K562 (cell line): ENCODE measurements at regions not wholly inside any gene's neighbourhood (a gene's known extent, or its start where the extent isn't known, plus 50 kb on each side); places are given as distances from the start of the nearest gene placed in this dataset.
A peak's percentile ranks its signal among the peaks of the same experiment; 100 is the strongest.

Source experiments
- CEBPG ChIP-seq, 3 experiments: fragments of 200-800 bp in 1 of 3; sonication (Bioruptor generic) in 1 of 3; sonication (generic) in 1 of 3; formaldehyde crosslinking in 1 of 3; IDR thresholded peaks in 2 of 3; conservative IDR thresholded peaks in 1 of 3; 2 replicates each; pipeline versions ENCODE4 v1.6.1 to v1.8.0; 2016 to 2022; ENCODE audit warnings: missing compliant biosample characterization in 2 of 3, missing genetic modification characterization in 2 of 3, mild to moderate bottlenecking in 1 of 3, missing genetic modification reagents in 1 of 3
- E2F1 ChIP-seq: sonication (generic); formaldehyde crosslinking; IDR thresholded peaks from 2 replicates; pipeline ENCODE4 v1.8.1; 2023; ENCODE audit warnings: mild to moderate bottlenecking, missing genetic modification reagents, moderate library complexity
- E4F1 ChIP-seq: fragments of 250-450 bp; sonication (Bioruptor Pico); IDR thresholded peaks from 2 replicates; pipeline ENCODE4 v1.5.0; 2021; ENCODE audit warnings: mild to moderate bottlenecking, borderline replicate concordance
- ELF2 ChIP-seq: fragments of 250-450 bp; sonication (Bioruptor Pico); IDR thresholded peaks from 2 replicates; pipeline ENCODE4 v1.5.0; 2021; ENCODE audit warnings: mild to moderate bottlenecking
- EP300 ChIP-seq: IDR thresholded peaks from 2 replicates; pipeline ENCODE4 v1.6.1; 2012; ENCODE audit warnings: low read length, improper control_type of control experiment
- ESRRB ChIP-seq: fragments of 250-450 bp; sonication (Bioruptor Pico); IDR thresholded peaks from 2 replicates; pipeline ENCODE4 v1.5.0; 2020; ENCODE audit warnings: mild to moderate bottlenecking, moderate library complexity, borderline replicate concordance
- GATAD2A ChIP-seq: fragments of 450-650 bp; IDR thresholded peaks from 2 replicates; pipeline ENCODE4 v1.6.1; 2017
- LEF1 ChIP-seq: fragments of 450-650 bp; IDR thresholded peaks from 2 replicates; pipeline ENCODE4 v1.6.1; 2016; ENCODE audit warnings: mild to moderate bottlenecking
- NFIC ChIP-seq: fragments of 450-650 bp; IDR thresholded peaks from 2 replicates; pipeline ENCODE4 v1.6.1; 2017; ENCODE audit warnings: mild to moderate bottlenecking, inconsistent platforms
- PHTF2 ChIP-seq: fragments of 250-450 bp; sonication (Bioruptor Pico); IDR thresholded peaks from 2 replicates; pipeline ENCODE4 v1.5.0; 2021; ENCODE audit warnings: mild to moderate bottlenecking
- USF2 ChIP-seq: sonication (generic); formaldehyde crosslinking; IDR thresholded peaks from 2 replicates; pipeline ENCODE4 v1.5.0; 2020; ENCODE audit warnings: missing genetic modification reagents
- ZFP91 ChIP-seq: sonication (generic); formaldehyde crosslinking; IDR thresholded peaks from 2 replicates; pipeline ENCODE4 v1.8.0; 2022; ENCODE audit warnings: mild to moderate bottlenecking, missing genetic modification reagents
- ZNF143 ChIP-seq: sonication (generic); formaldehyde crosslinking; IDR thresholded peaks from 2 replicates; pipeline ENCODE4 v1.9.0; 2022; ENCODE audit warnings: mild to moderate bottlenecking, missing genetic modification reagents
- ZNF232 ChIP-seq: sonication (generic); formaldehyde crosslinking; IDR thresholded peaks from 2 replicates; pipeline ENCODE4 v1.8.0; 2022; ENCODE audit warnings: mild to moderate bottlenecking, missing genetic modification reagents
- ZNF239 ChIP-seq: fragments of 250-450 bp; sonication (Bioruptor Pico); IDR thresholded peaks from 2 replicates; pipeline ENCODE4 v1.4.0; 2020; ENCODE audit warnings: mild to moderate bottlenecking
- ZNF398 ChIP-seq: fragments of 250-450 bp; sonication (Bioruptor Pico); IDR thresholded peaks from 2 replicates; pipeline ENCODE4 v1.8.0; 2021; ENCODE audit warnings: moderate library complexity, mild to moderate bottlenecking, inconsistent platforms
- ZNF830 ChIP-seq: fragments of 250-450 bp; sonication (Bioruptor Pico); IDR thresholded peaks from 2 replicates; pipeline ENCODE4 v1.5.0; 2021; ENCODE audit warnings: mild to moderate bottlenecking
- TF ChIP-seq, protein P1 (sequence below): fragments of 250-450 bp; sonication (Bioruptor Pico); IDR thresholded peaks from 2 replicates; pipeline ENCODE4 v1.8.0; 2021; ENCODE audit warnings: borderline replicate concordance, mild to moderate bottlenecking, moderate library complexity; ENCODE audit not compliant: poor library complexity, severe bottlenecking
- TF ChIP-seq, protein P2 (sequence below): fragments of 250-450 bp; sonication (Bioruptor Pico); IDR thresholded peaks from 2 replicates; pipeline ENCODE4 v1.6.1; 2021; ENCODE audit warnings: mild to moderate bottlenecking
- TF ChIP-seq, protein P3 (sequence below): sonication (generic); formaldehyde crosslinking; IDR thresholded peaks from 2 replicates; pipeline ENCODE4 v1.9.0; 2022; ENCODE audit warnings: mild to moderate bottlenecking, missing genetic modification reagents

DNA sequence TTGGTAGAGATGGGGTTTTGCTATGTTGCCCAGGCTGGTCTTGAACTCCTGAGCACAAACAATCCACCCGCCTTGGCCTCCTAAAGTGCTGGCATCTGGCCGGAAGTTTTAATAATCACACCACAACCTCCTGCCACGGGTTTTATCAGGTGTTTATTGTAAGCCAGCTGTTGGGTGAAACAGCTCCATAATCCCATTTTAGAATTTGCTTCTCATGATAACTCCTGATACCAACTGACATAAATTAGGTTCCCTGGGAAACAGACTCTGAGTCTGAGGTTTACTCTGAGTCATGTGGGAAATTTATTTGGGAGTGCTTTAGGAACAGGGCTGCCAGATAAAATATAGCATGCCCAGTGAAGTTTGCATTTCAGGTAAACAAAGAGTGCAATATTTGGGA lies 122.6 kb upstream of the MED13 start (continued):
- TF ChIP-seq ZNF830 (CRISPR knock-in tag) (no peak), ZNF232 (CRISPR knock-in tag) (no peak), GATAD2A (no peak), USF2 (no peak), E2F1 (CRISPR knock-in tag) (no peak), EP300 (peak; percentile 86), NFIC (peak; percentile 61), ZNF143 (CRISPR knock-in tag) (no peak), CEBPG (CRISPR knock-in tag; IDR thresholded peaks at IDR 0.05) (no peak), CEBPG (tag; conservative IDR thresholded peaks at IDR 0.05 in 1 of 2, IDR thresholded peaks at IDR 0.05 in 1 of 2) (no peak), ZNF239 (CRISPR knock-in tag) (no peak), ESRRB (CRISPR knock-in tag) (no peak), LEF1 (no peak), E4F1 (CRISPR knock-in tag) (no peak), ZNF398 (CRISPR knock-in tag) (no peak), ELF2 (CRISPR knock-in tag) (no peak), PHTF2 (CRISPR knock-in tag) (no peak), ZFP91 (no peak)
- TF ChIP-seq, protein P1, sequence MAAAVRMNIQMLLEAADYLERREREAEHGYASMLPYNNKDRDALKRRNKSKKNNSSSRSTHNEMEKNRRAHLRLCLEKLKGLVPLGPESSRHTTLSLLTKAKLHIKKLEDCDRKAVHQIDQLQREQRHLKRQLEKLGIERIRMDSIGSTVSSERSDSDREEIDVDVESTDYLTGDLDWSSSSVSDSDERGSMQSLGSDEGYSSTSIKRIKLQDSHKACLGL: no peak
- TF ChIP-seq, protein P2, sequence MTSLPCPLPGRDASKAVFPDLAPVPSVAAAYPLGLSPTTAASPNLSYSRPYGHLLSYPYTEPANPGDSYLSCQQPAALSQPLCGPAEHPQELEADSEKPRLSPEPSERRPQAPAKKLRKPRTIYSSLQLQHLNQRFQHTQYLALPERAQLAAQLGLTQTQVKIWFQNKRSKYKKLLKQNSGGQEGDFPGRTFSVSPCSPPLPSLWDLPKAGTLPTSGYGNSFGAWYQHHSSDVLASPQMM (CRISPR knock-in tag): no peak
- TF ChIP-seq, protein P3, sequence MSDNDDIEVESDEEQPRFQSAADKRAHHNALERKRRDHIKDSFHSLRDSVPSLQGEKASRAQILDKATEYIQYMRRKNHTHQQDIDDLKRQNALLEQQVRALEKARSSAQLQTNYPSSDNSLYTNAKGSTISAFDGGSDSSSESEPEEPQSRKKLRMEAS (CRISPR knock-in tag): no peak
